ENCODE measurements at regions not wholly inside any gene's neighbourhood (a gene's known extent, or its start where the extent isn't known, plus 50 kb on each side); places are given as distances from the start of the nearest gene placed in this dataset.

- no peak for TF ChIP-seq ZNF274 (IDR thresholded peaks at IDR 0.05; ENCODE audit: low read depth, low read length)
- no peak for TF ChIP-seq SUZ12 (IDR thresholded peaks at IDR 0.05; ENCODE audit: extremely low read depth, insufficient read depth, insufficient read length)
- TF ChIP-seq YY1 (IDR thresholded peaks at IDR 0.05; ENCODE audit: insufficient read depth, insufficient read length) = no peak
Measured at GRCh38 chr12:111154147-111154834, 214.6 kb downstream of the PHETA1 start.
